Fibroblast of skin of right biceps (primary cell): ENCODE measurements at regions not wholly inside any gene's neighbourhood (a gene's known extent, or its start where the extent isn't known, plus 50 kb on each side); places are given as distances from the start of the nearest gene placed in this dataset.
A peak's percentile ranks its signal among the peaks of the same experiment; 100 is the strongest.

ENCODE experiments used
- DNase-seq: peaks from one replicate; pipeline ENCODE4 v3.0.0-alpha.2; 2013

GRCh38 chr14:98292191-98292590 lies 979.8 kb downstream of the BCL11B start:
- DNase-seq, result no peak

- peak; percentile 26 for DNase-seq
These were observed 978.4 kb downstream of the BCL11B start for GRCh38 chr14:98293576-98293975.

- DNase-seq, result no peak
These were observed 975.1 kb downstream of the BCL11B start for GRCh38 chr14:98296895-98297294.

GRCh38 chr14:98297567-98297966 lies 974.4 kb downstream of the BCL11B start:
- DNase-seq, result no peak

- peak; percentile 6 for DNase-seq
These were observed 973.3 kb downstream of the BCL11B start for GRCh38 chr14:98298481-98299244.

- no peak for DNase-seq
These were observed 970.3 kb downstream of the BCL11B start for GRCh38 chr14:98301681-98302080.

GRCh38 chr14:98304574-98304973 lies 967.4 kb downstream of the BCL11B start:
- no peak for DNase-seq

GRCh38 chr14:98309591-98309990 lies 962.4 kb downstream of the BCL11B start:
- DNase-seq, result no peak

- DNase-seq, result no peak
These were observed 960.0 kb downstream of the BCL11B start for GRCh38 chr14:98312006-98312405.

GRCh38 chr14:98321841-98322240 lies 950.2 kb downstream of the BCL11B start:
- peak; percentile 1 for DNase-seq

GRCh38 chr14:98323836-98324235 lies 948.2 kb downstream of the BCL11B start:
- DNase-seq, result peak; percentile 37

GRCh38 chr14:98325761-98326160 lies 946.2 kb downstream of the BCL11B start:
- DNase-seq, result no peak

GRCh38 chr14:98328496-98328895 lies 943.5 kb downstream of the BCL11B start:
- no peak for DNase-seq

- no peak for DNase-seq
These were observed 937.8 kb downstream of the BCL11B start for GRCh38 chr14:98334186-98334585.

GRCh38 chr14:98341211-98341610 lies 930.8 kb downstream of the BCL11B start:
- no peak for DNase-seq

GRCh38 chr14:98345161-98345560 lies 926.8 kb downstream of the BCL11B start:
- DNase-seq, result peak; percentile 40

GRCh38 chr14:98347686-98348085 lies 924.3 kb downstream of the BCL11B start:
- DNase-seq, result no peak

GRCh38 chr14:98348505-98348904 lies 923.5 kb downstream of the BCL11B start:
- no peak for DNase-seq

GRCh38 chr14:98350213-98350612 lies 921.8 kb downstream of the BCL11B start:
- no peak for DNase-seq

GRCh38 chr14:98364961-98365360 lies 907.0 kb downstream of the BCL11B start:
- DNase-seq, result no peak

- no peak for DNase-seq
These were observed 905.6 kb downstream of the BCL11B start for GRCh38 chr14:98366429-98366828.

GRCh38 chr14:98368221-98368620 lies 903.8 kb downstream of the BCL11B start:
- DNase-seq, result no peak

- DNase-seq, result no peak
These were observed 903.1 kb downstream of the BCL11B start for GRCh38 chr14:98368916-98369315.

- DNase-seq, result no peak
These were observed 902.7 kb downstream of the BCL11B start for GRCh38 chr14:98369344-98369743.

GRCh38 chr14:98370352-98370751 lies 901.6 kb downstream of the BCL11B start:
- DNase-seq, result no peak
